ENCODE measurements at regions not wholly inside any gene's neighbourhood (a gene's known extent, or its start where the extent isn't known, plus 50 kb on each side); places are given as distances from the start of the nearest gene placed in this dataset.

- TF ChIP-seq CTCF (IDR thresholded peaks at IDR 0.05) = no peak
- TF ChIP-seq POLR2A (IDR thresholded peaks at IDR 0.05) = no peak
These were observed 417.8 kb upstream of the CCL2 start for GRCh38 chr17:33837281-33837680.

All from heart left ventricle (tissue), 13 donors.